HCT116 (cell line): ENCODE measurements at regions not wholly inside any gene's neighbourhood (a gene's known extent, or its start where the extent isn't known, plus 50 kb on each side); places are given as distances from the start of the nearest gene placed in this dataset.

Experiments used
- CBX3 ChIP-seq: IDR thresholded peaks from 2 replicates; pipeline ENCODE4 v1.6.1; 2012; ENCODE audit warnings: low read depth
- CEBPB ChIP-seq: IDR thresholded peaks from 2 replicates; pipeline ENCODE4 v1.6.1; 2012; ENCODE audit warnings: low read depth
- CTCF ChIP-seq, 3 experiments: fragments of 200-600 bp in 1 of 3; sonication (generic) in 1 of 3; IDR thresholded peaks in 2 of 3; conservative IDR thresholded peaks in 1 of 3; 2 replicates each; pipeline ENCODE4 v1.5.1; 2012 to 2017; ENCODE audit warnings: low read depth in 2 of 3, low read length in 2 of 3, antibody characterized with exemption in 1 of 3, borderline replicate concordance in 1 of 3, control low read depth in 1 of 3, mild to moderate bottlenecking in 1 of 3, mixed read lengths in 1 of 3, mixed run types in 1 of 3, moderate library complexity in 1 of 3; ENCODE audit not compliant: insufficient read depth in 1 of 3
- EZH2 ChIP-seq: fragments of 200-600 bp; sonication (generic); IDR thresholded peaks from 2 replicates; pipeline ENCODE4 v1.6.1; 2017; ENCODE audit warnings: antibody characterized with exemption, mixed run types
- MAX ChIP-seq: IDR thresholded peaks from 2 replicates; pipeline ENCODE4 v1.6.1; 2012
- POLR2A ChIP-seq: IDR thresholded peaks from 2 replicates; pipeline ENCODE4 v1.7.0; 2011; ENCODE audit warnings: borderline replicate concordance; ENCODE audit not compliant: insufficient read depth, insufficient read length; ENCODE audit errors: extremely low read depth
- POLR2AphosphoS5 ChIP-seq: IDR thresholded peaks from 2 replicates; pipeline ENCODE4 v1.6.1; 2011; ENCODE audit warnings: mild to moderate bottlenecking, low read depth, low read length, moderate library complexity
- RAD21 ChIP-seq: IDR thresholded peaks from 2 replicates; pipeline ENCODE4 v1.6.1; 2012; ENCODE audit warnings: low read depth, mild to moderate bottlenecking
- YY1 ChIP-seq: IDR thresholded peaks from 2 replicates; pipeline ENCODE4 v1.6.1; 2011; ENCODE audit warnings: low read length, low read depth, moderate library complexity, mild to moderate bottlenecking; ENCODE audit not compliant: insufficient replicate concordance; ENCODE audit errors: extremely low read depth
- ZFX ChIP-seq: fragments of 450-650 bp; IDR thresholded peaks from 2 replicates; pipeline ENCODE4 v1.6.1; 2017
- ZNF274 ChIP-seq: fragments of 200-500 bp; sonication (Bioruptor generic); IDR thresholded peaks from 2 replicates; pipeline ENCODE4 v1.6.1; 2014; ENCODE audit warnings: mild to moderate bottlenecking, low read depth, low read length, inconsistent platforms

- TF ChIP-seq ZNF274 (no peak), POLR2A (no peak), CTCF (IDR thresholded peaks at IDR 0.05 in 2 of 3, conservative IDR thresholded peaks at IDR 0.05 in 1 of 3; ENCODE audit: borderline replicate concordance in 1 of 3, insufficient read depth in 1 of 3, low read depth in 2 of 3, low read length in 2 of 3) (no peak), RAD21 (no peak), YY1 (peak; percentile 32), POLR2AphosphoS5 (0 out of 2 replicates have a peak, but pooled peaks have one; percentile 9), MAX (0 out of 2 replicates have a peak, but pooled peaks have one; percentile 55), EZH2 (no peak), CEBPB (peak; percentile 62; the same call in 1 of the 2 replicates), CBX3 (peak; percentile 86; the same call in 1 of the 2 replicates), ZFX (no peak)
Measured at GRCh38 chr1:8155528-8156186, 129.5 kb upstream of the ERRFI1 start.
